Neural cell (in vitro differentiated cells): ENCODE measurements at regions not wholly inside any gene's neighbourhood (a gene's known extent, or its start where the extent isn't known, plus 50 kb on each side); places are given as distances from the start of the nearest gene placed in this dataset.

ENCODE experiments used
- H2AFZ ChIP-seq: fragments of 200-600, 300-800 bp; sonication (generic), shearing (Covaris generic); 2 replicates; pipeline ENCODE4 v1.6.0; 2014; ENCODE audit warnings: low read depth, mild to moderate bottlenecking, antibody characterized with exemption, low read length, moderate library complexity
- H3F3A ChIP-seq: fragments of 200-600 bp; shearing (Covaris generic); 2 replicates; pipeline ENCODE4 v1.6.1; 2016; ENCODE audit warnings: mild to moderate bottlenecking, moderate library complexity, mixed read lengths, antibody characterized with exemption, low read length; ENCODE audit not compliant: insufficient read depth, poor library complexity, severe bottlenecking
- H3K27ac ChIP-seq: fragments of 200-600, 300-800 bp; sonication (generic), shearing (Covaris generic); 2 replicates; pipeline ENCODE4 v1.5.1; 2014; ENCODE audit warnings: mild to moderate bottlenecking, low read length, moderate library complexity
- H3K27me3 ChIP-seq: fragments of 300-800, 200-600 bp; sonication (generic), shearing (Covaris generic); 2 replicates; pipeline ENCODE4 v1.6.0; 2014; ENCODE audit warnings: mild to moderate bottlenecking, low read depth, low read length, moderate library complexity; ENCODE audit not compliant: insufficient read depth
- H3K36me3 ChIP-seq: fragments of 300-800, 200-600 bp; sonication (generic), shearing (Covaris generic); 2 replicates; pipeline ENCODE4 v1.5.1; 2014; ENCODE audit warnings: mild to moderate bottlenecking, antibody characterized with exemption, low read length, moderate library complexity; ENCODE audit not compliant: insufficient read depth
- H3K4me2 ChIP-seq: fragments of 300-800, 200-600 bp; sonication (generic), shearing (Covaris generic); 2 replicates; pipeline ENCODE4 v1.6.0; 2014; ENCODE audit warnings: mild to moderate bottlenecking, low read length
- H3K4me3 ChIP-seq: fragments of 300-800, 200-600 bp; sonication (generic), shearing (Covaris generic); 2 replicates; pipeline ENCODE4 v1.5.1; 2014; ENCODE audit warnings: mild to moderate bottlenecking, low read length, moderate library complexity
- H3K79me2 ChIP-seq: fragments of 200-600 bp; shearing (Covaris generic); replicated peaks from 2 replicates; pipeline ENCODE4 v1.6.0; 2014; ENCODE audit warnings: mild to moderate bottlenecking, low read length, moderate library complexity; ENCODE audit not compliant: insufficient read depth
- H3K9ac ChIP-seq: fragments of 300-800, 200-600 bp; sonication (generic), shearing (Covaris generic); 2 replicates; pipeline ENCODE4 v1.6.1; 2016; ENCODE audit warnings: mild to moderate bottlenecking, low read length, mixed read lengths
- H3K9me2 ChIP-seq: fragments of 200-600 bp; shearing (Covaris generic); 2 replicates; pipeline ENCODE4 v1.6.1; 2016; ENCODE audit warnings: mild to moderate bottlenecking, low read length, mixed read lengths; ENCODE audit not compliant: insufficient read depth
- H3K9me3 ChIP-seq: fragments of 200-600, 300-800 bp; sonication (generic), shearing (Covaris generic); 2 replicates; pipeline ENCODE4 v1.6.1; 2016; ENCODE audit warnings: mild to moderate bottlenecking, mixed run types, low read length, moderate library complexity, mixed read lengths
- H4K20me1 ChIP-seq: fragments of 200-600 bp; shearing (Covaris generic); 2 replicates; pipeline ENCODE4 v1.6.1; 2016; ENCODE audit warnings: mild to moderate bottlenecking, mixed run types; ENCODE audit not compliant: insufficient read depth
- EP300 ChIP-seq: fragments of 450-650 bp; conservative IDR thresholded peaks from 2 replicates; pipeline ENCODE4 v1.6.1; 2014; ENCODE audit warnings: antibody characterized with exemption, mild to moderate bottlenecking, moderate library complexity; ENCODE audit not compliant: poor library complexity, severe bottlenecking
- EZH2 ChIP-seq: fragments of 200-600, 300-800 bp; shearing (Covaris generic), sonication (generic); IDR thresholded peaks from 2 replicates; pipeline ENCODE4 v1.6.1; 2014; ENCODE audit warnings: antibody characterized with exemption, low read length, borderline replicate concordance, mild to moderate bottlenecking; ENCODE audit not compliant: insufficient read depth, poor library complexity, severe bottlenecking
- MXI1 ChIP-seq: fragments of 450-650 bp; conservative IDR thresholded peaks from 2 replicates; pipeline ENCODE4 v1.6.1; 2014; ENCODE audit warnings: antibody characterized with exemption, mild to moderate bottlenecking; ENCODE audit not compliant: poor library complexity, severe bottlenecking
- POLR2AphosphoS5 ChIP-seq: IDR thresholded peaks from 2 replicates; pipeline ENCODE4 v1.6.1; 2012
- RAD21 ChIP-seq: fragments of 450-650 bp; conservative IDR thresholded peaks from 2 replicates; pipeline ENCODE4 v1.6.1; 2014; ENCODE audit warnings: antibody characterized with exemption, mild to moderate bottlenecking, moderate library complexity
- SMC3 ChIP-seq: fragments of 450-650 bp; conservative IDR thresholded peaks from 2 replicates; pipeline ENCODE4 v1.6.1; 2014; ENCODE audit warnings: antibody characterized with exemption, mild to moderate bottlenecking, moderate library complexity; ENCODE audit not compliant: poor library complexity
- TAF1 ChIP-seq: IDR thresholded peaks from 2 replicates; pipeline ENCODE4 v1.6.1; 2012; ENCODE audit warnings: low read depth
- TF ChIP-seq, protein P1 (sequence below): fragments of 450-650 bp; IDR thresholded peaks from 2 replicates; pipeline ENCODE4 v1.5.1; 2014; ENCODE audit warnings: antibody characterized with exemption, mild to moderate bottlenecking, moderate library complexity; ENCODE audit not compliant: poor library complexity, severe bottlenecking
- TF ChIP-seq, protein P2 (sequence below): IDR thresholded peaks from 2 replicates; pipeline ENCODE4 v1.6.1; 2012; ENCODE audit warnings: borderline replicate concordance

DNA sequence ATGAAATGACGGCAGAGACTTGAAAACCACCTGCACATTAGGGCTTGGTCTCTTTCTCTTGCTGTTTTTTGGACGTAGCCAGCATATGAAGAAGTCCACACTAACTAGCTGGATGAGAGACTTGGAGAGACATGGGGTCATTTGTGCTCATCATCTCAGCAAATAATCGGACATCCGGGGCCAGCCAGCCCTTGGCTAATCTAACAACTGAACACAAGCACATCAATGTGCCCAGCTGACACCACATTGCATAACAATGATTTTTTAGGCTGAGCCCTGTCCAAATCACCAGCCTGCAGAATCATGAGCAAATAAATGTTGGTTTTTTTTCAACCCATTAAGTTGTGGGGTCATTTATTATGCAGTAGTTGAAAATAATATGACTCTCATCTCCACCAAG is 460.3 kb upstream of the LARGE1 start:
- Histone ChIP-seq H2AFZ (no peak overlapping the region), H3K27ac (no peak overlapping the region), H3F3A (no peaks in the 10 kb centered on the region), H3K36me3 (no peaks in the 10 kb centered on the region), H3K9me3 (no peaks in the 10 kb centered on the region), H3K79me2 (no peaks in the 10 kb centered on the region), H3K9me2 (no peaks in the 10 kb centered on the region), H4K20me1 (no peaks in the 10 kb centered on the region), H3K27me3 (no peaks in the 10 kb centered on the region), H3K9ac (no peak overlapping the region), H3K4me3 (no peak overlapping the region), H3K4me2 (no peak overlapping the region)
- TF ChIP-seq MXI1 (no peak), EP300 (no peak), TAF1 (no peak), EZH2 (no peak)
- TF ChIP-seq, protein P1, sequence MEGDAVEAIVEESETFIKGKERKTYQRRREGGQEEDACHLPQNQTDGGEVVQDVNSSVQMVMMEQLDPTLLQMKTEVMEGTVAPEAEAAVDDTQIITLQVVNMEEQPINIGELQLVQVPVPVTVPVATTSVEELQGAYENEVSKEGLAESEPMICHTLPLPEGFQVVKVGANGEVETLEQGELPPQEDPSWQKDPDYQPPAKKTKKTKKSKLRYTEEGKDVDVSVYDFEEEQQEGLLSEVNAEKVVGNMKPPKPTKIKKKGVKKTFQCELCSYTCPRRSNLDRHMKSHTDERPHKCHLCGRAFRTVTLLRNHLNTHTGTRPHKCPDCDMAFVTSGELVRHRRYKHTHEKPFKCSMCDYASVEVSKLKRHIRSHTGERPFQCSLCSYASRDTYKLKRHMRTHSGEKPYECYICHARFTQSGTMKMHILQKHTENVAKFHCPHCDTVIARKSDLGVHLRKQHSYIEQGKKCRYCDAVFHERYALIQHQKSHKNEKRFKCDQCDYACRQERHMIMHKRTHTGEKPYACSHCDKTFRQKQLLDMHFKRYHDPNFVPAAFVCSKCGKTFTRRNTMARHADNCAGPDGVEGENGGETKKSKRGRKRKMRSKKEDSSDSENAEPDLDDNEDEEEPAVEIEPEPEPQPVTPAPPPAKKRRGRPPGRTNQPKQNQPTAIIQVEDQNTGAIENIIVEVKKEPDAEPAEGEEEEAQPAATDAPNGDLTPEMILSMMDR: no peak

DNA sequence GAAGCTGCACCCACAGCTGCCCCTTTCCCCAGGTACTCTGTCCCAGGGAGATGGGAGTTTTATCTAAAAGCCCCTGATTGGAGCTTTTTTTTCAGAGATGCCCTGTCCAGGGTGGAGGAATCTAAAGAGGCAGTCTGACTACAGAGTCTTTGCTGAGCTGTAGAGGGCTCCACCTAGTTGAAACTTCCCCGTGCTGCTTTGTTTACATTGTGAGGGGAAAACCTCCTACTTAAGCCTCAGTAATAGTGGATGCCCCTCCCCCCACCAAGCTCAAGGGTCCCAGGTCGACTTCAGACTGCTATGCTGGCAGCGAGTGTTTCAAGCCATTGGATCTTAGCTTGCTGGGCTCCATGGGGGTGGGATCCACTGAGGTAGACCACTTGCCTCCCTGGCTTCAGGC is 470.1 kb upstream of the LARGE1 start:
- no peak overlapping the region for H3K4me3 ChIP-seq
- no peaks in the 10 kb centered on the region for H3K9me2 ChIP-seq
- no peak overlapping the region for H3K27ac ChIP-seq
- H3K36me3 ChIP-seq: no peaks in the 10 kb centered on the region
- TF ChIP-seq SMC3 (no peak), EP300 (no peak), MXI1 (no peak), POLR2AphosphoS5 (no peak), RAD21 (no peak)
- TF ChIP-seq, protein P2, sequence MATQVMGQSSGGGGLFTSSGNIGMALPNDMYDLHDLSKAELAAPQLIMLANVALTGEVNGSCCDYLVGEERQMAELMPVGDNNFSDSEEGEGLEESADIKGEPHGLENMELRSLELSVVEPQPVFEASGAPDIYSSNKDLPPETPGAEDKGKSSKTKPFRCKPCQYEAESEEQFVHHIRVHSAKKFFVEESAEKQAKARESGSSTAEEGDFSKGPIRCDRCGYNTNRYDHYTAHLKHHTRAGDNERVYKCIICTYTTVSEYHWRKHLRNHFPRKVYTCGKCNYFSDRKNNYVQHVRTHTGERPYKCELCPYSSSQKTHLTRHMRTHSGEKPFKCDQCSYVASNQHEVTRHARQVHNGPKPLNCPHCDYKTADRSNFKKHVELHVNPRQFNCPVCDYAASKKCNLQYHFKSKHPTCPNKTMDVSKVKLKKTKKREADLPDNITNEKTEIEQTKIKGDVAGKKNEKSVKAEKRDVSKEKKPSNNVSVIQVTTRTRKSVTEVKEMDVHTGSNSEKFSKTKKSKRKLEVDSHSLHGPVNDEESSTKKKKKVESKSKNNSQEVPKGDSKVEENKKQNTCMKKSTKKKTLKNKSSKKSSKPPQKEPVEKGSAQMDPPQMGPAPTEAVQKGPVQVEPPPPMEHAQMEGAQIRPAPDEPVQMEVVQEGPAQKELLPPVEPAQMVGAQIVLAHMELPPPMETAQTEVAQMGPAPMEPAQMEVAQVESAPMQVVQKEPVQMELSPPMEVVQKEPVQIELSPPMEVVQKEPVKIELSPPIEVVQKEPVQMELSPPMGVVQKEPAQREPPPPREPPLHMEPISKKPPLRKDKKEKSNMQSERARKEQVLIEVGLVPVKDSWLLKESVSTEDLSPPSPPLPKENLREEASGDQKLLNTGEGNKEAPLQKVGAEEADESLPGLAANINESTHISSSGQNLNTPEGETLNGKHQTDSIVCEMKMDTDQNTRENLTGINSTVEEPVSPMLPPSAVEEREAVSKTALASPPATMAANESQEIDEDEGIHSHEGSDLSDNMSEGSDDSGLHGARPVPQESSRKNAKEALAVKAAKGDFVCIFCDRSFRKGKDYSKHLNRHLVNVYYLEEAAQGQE: no peak
- TF ChIP-seq, protein P1: no peak
- H3K4me2 ChIP-seq: no peak overlapping the region
- no peak overlapping the region for H2AFZ ChIP-seq
- no peaks in the 10 kb centered on the region for H3K79me2 ChIP-seq
- H3K27me3 ChIP-seq: no peaks in the 10 kb centered on the region
- H3K9ac ChIP-seq: no peak overlapping the region
- no peaks in the 10 kb centered on the region for H3F3A ChIP-seq
- H4K20me1 ChIP-seq: no peaks in the 10 kb centered on the region
- no peaks in the 10 kb centered on the region for H3K9me3 ChIP-seq
